Psoas muscle (tissue), 7 donors: ENCODE measurements at regions not wholly inside any gene's neighbourhood (a gene's known extent, or its start where the extent isn't known, plus 50 kb on each side); places are given as distances from the start of the nearest gene placed in this dataset.

ENCODE experiments used
- ATAC-seq, 4 donors: fragments of 200-7000 bp; cut with Tn5 transposase; one replicate each; pipeline ENCODE4 v1.9.1; 2020; ENCODE audit warnings: moderate library complexity in 3 of 4, mild to moderate bottlenecking in 2 of 4
- DNase-seq, 2 donors: peaks; one replicate each; pipeline ENCODE4 v3.0.0-alpha.2; 2020
- H3K27ac ChIP-seq: fragments of 200-600 bp; one replicate; pipeline ENCODE4 v1.8.0; 2022
- H3K27me3 ChIP-seq, 3 donors: fragments of 200-600 bp in 1 of 3; one replicate each; pipeline versions ENCODE4 v1.6.1 to v1.8.0; 2013 to 2022; ENCODE audit warnings: low read length in 2 of 3, mild to moderate bottlenecking in 2 of 3, moderate library complexity in 1 of 3; ENCODE audit not compliant: insufficient read depth in 3 of 3
- H3K36me3 ChIP-seq, 2 donors: fragments of 200-600 bp in 1 of 2; one replicate each; pipeline versions ENCODE4 v1.6.1 to v1.8.0; 2013 to 2022; ENCODE audit warnings: low read depth in 1 of 2, mild to moderate bottlenecking in 1 of 2, moderate library complexity in 1 of 2; ENCODE audit not compliant: insufficient read depth in 1 of 2
- H3K4me1 ChIP-seq: fragments of 200-600 bp; one replicate; pipeline ENCODE4 v1.8.0; 2022
- H3K4me3 ChIP-seq: fragments of 200-600 bp; one replicate; pipeline ENCODE4 v1.8.0; 2022; ENCODE audit warnings: mild to moderate bottlenecking
- H3K9me3 ChIP-seq: fragments of 200-600 bp; one replicate; pipeline ENCODE4 v1.8.0; 2022
- WGBS, 3 donors: extraction: QIAGEN DNeasy Blood & Tissue Kit; methylation state at CpG; one replicate each; pipeline versions ENCODE4 v1.1.6 to v1.1.7; 2013; 5-methylcytosine and 5-hydroxymethylcytosine counted together
- intact Hi-C, 2 donors: fragments of 100-400 bp; cut with DNase I; formaldehyde crosslinking; loops; one replicate each; pipeline versions ENCODE4 v1.11.0 to v1.14.2; 2022
- TF ChIP-seq, protein P1 (sequence below): fragments of 200-600 bp; IDR thresholded peaks from one replicate; pipeline ENCODE4 v1.8.0; 2022; ENCODE audit warnings: antibody characterized with exemption
- donor health status: healthy with polysubstance abuse.
- donor health status: DM: no; HTN: no; CAD: no; lungs with moderate emphysema.
- donor health status: Bipolar disorder and iron deficiency.
- donor health status: healthy.
- donor health status: DM: yes; HTN: yes; CAD: no.
- donor health status: DM: no; HTN: no; CAD: no.
- donor health status: DM: yes; HTN: yes; CAD: no.

GRCh38 chr4:63505714-63506460 is 903.4 kb downstream of the TECRL start:
- ATAC-seq (no peak), DNase-seq (no peak)
- WGBS, 3 donors, result 74 to 84% (median 82%) methylated on average over 2 of the region's 2 CpGs
- TF ChIP-seq, protein P1, sequence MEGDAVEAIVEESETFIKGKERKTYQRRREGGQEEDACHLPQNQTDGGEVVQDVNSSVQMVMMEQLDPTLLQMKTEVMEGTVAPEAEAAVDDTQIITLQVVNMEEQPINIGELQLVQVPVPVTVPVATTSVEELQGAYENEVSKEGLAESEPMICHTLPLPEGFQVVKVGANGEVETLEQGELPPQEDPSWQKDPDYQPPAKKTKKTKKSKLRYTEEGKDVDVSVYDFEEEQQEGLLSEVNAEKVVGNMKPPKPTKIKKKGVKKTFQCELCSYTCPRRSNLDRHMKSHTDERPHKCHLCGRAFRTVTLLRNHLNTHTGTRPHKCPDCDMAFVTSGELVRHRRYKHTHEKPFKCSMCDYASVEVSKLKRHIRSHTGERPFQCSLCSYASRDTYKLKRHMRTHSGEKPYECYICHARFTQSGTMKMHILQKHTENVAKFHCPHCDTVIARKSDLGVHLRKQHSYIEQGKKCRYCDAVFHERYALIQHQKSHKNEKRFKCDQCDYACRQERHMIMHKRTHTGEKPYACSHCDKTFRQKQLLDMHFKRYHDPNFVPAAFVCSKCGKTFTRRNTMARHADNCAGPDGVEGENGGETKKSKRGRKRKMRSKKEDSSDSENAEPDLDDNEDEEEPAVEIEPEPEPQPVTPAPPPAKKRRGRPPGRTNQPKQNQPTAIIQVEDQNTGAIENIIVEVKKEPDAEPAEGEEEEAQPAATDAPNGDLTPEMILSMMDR, result no peak
- intact Hi-C loops, result no loop called here
- Histone ChIP-seq H3K27ac (no peak overlapping the region), H3K36me3 (no peaks in the 10 kb centered on the region), H3K9me3 (no peaks in the 10 kb centered on the region), H3K4me1 (no peaks in the 10 kb centered on the region), H3K27me3 (no peaks in the 10 kb centered on the region), H3K4me3 (no peak overlapping the region)

GRCh38 chr4:63493265-63493664 is 916.0 kb downstream of the TECRL start:
- no peaks in the 10 kb centered on the region for H3K4me1 ChIP-seq
- no peaks in the 10 kb centered on the region for H3K36me3 ChIP-seq
- no peak overlapping the region for H3K4me3 ChIP-seq
- TF ChIP-seq, protein P1, result no peak
- intact Hi-C loops, result no loop called here
- DNase-seq, result no peak
- no peaks in the 10 kb centered on the region for H3K9me3 ChIP-seq
- H3K27me3 ChIP-seq, result no peaks in the 10 kb centered on the region
- no peak for ATAC-seq
- no peak overlapping the region for H3K27ac ChIP-seq

- no peaks in the 10 kb centered on the region for H3K4me1 ChIP-seq
- DNase-seq (no peak), ATAC-seq (no peak)
- H3K27ac ChIP-seq, result no peak overlapping the region
- no peaks in the 10 kb centered on the region for H3K27me3 ChIP-seq
- intact Hi-C loops, result no loop called here
- no peaks in the 10 kb centered on the region for H3K9me3 ChIP-seq
- no peaks in the 10 kb centered on the region for H3K36me3 ChIP-seq
- no peak overlapping the region for H3K4me3 ChIP-seq
- TF ChIP-seq, protein P1, result no peak
These were observed 916.7 kb downstream of the TECRL start for GRCh38 chr4:63492515-63492914.

GRCh38 chr4:63464393-63464792 is 944.9 kb downstream of the TECRL start:
- no peak for ATAC-seq
- Histone ChIP-seq H3K27me3 (no peaks in the 10 kb centered on the region), H3K4me1 (no peaks in the 10 kb centered on the region), H3K27ac (no peak overlapping the region), H3K9me3 (no peaks in the 10 kb centered on the region), H3K4me3 (no peak overlapping the region), H3K36me3 (no peaks in the 10 kb centered on the region)
- DNase-seq, result no peak
- WGBS, 3 donors, result 84 to 87% (median 86%) methylated on average over 4 of the region's 4 CpGs
- intact Hi-C loops, result no loop called here
- TF ChIP-seq, protein P1, result no peak

DNA sequence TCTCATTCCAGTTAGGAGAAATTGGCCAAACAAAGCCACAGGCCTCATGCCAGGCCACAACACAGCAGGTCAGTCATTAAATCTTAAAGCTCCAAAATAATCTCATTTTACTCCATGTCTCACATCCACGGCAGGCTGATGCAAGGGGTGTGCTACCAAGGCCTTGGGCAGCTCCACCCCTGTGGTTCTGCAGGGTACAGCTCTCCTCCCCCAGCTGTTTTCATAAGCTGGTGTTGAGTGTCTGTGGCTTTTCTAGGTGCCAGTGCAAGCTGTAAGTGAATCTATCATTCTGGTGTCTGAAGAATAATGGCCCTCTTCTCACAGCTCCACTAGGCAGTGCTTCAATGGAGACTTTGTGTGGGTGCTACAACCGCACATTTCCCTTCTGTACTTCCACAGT is 949.2 kb downstream of the TECRL start:
- WGBS, 3 donors, result 67 to 71% (median 70%) methylated on average over 2 of the region's 2 CpGs
- no peak for DNase-seq
- no peak overlapping the region for H3K4me3 ChIP-seq
- H3K4me1 ChIP-seq, result no peaks in the 10 kb centered on the region
- H3K27ac ChIP-seq, result no peak overlapping the region
- TF ChIP-seq, protein P1, result no peak
- ATAC-seq, result no peak
- no peaks in the 10 kb centered on the region for H3K36me3 ChIP-seq
- no peaks in the 10 kb centered on the region for H3K27me3 ChIP-seq
- intact Hi-C loops, result no loop called here
- no peaks in the 10 kb centered on the region for H3K9me3 ChIP-seq
